RKO (cell line): ENCODE measurements at regions not wholly inside any gene's neighbourhood (a gene's known extent, or its start where the extent isn't known, plus 50 kb on each side); places are given as distances from the start of the nearest gene placed in this dataset.
"Not testable (repeated sequence)": the region's sequence is repeated elsewhere in the genome, so short reads cannot be mapped to it uniquely, and the experiment has no call there.

Source experiments
- DNase-seq: peaks from one replicate; pipeline ENCODE4 v3.0.0-alpha.2; 2016; ENCODE audit warnings: low spot score

DNA sequence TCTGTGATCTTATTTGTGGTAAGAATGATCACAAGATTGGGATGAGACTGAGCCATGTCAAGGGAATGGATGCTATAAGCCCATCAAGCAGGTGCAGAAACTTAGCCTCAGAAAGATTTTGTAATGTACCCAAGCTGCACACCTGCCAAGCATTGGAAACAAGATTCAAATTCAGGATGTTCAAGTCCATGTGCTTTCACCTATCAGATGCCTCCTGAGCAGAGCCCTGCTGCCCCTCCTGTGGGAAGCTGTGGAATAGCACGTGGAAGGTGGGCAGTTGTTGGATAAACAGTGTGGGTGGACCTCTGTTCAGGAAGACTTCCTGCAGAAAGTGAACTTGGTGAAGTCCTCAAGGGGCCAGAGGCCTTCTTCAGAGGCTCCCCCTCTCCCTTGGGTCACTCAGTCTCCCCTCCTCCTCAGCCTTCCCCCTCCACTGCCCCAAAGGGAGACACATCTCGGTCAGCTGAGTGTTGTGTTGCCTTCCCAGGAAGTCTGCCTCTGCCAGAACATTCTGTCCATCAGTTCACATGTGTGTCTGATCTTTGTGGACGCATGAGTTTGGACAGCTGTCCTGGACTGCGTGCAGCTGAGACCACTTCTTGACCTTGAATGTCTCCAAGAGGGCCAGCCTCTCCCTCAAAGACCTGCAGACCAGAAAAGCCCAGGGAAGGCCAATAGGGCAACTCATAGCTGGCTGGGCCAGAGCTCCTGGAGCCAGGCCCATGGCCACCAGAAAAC lies 186.1 kb downstream of the INHBB start:
- no peak for DNase-seq

DNA sequence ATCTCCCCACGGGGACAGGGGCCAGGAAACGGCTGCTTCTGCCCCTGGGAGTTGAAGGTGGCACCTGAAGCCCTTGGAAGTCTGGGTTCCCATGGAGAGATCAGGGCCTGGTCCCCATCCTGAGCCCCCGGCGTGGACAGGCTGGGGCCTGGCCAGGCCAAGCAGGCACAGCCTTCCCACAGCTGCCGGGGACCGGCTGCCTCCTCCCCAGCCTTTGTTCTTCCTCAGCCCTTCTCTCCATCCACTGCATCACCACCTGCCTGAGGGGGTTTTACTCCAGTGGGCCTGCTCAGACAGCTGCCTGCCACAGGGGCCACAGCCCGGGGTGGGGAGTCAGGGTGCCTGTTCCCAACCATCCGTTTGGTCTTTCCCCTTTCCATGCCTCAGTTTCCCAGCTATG lies 187.7 kb downstream of the INHBB start:
- DNase-seq = no peak

DNA sequence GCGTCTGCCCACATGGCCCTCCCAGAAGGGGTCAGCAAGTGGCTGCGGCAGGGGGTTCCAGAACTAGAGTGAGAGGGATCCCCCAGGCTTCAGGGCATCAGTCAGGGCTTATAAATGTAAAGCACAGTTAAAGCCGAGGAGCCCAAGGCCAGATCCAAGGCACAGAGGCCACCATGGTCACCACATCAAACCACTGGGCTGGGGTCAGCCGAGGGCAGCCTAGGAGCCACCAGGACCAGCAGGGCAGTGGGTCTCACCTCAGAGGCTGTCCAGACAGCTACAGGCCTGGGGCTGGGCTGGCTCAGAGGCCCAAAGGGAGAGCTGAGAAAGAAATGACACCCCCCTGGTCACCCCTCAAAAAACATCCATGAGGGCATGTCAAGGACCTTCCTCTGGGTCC lies 188.5 kb downstream of the INHBB start:
- no peak for DNase-seq

DNA sequence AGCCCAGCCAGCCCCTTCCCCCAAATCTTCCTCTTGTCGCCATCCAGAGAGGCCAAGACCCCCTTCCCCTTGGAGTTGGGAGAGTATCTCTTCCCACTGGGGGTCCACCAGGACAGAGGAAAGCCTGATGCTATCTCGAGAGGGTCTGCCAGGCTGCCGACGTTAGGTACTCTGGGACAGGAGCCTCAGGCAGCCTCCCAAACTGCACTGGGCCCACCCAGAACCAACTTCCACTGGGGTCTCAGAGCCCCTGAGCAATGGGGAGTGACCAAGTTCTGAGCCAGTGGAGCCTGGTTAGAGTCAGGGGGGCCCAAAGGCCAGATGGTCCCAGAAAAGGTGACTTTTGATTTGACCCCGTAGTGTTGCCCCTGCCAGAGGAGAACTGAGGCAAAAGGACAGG lies 189.1 kb downstream of the INHBB start:
- no peak for DNase-seq

DNA sequence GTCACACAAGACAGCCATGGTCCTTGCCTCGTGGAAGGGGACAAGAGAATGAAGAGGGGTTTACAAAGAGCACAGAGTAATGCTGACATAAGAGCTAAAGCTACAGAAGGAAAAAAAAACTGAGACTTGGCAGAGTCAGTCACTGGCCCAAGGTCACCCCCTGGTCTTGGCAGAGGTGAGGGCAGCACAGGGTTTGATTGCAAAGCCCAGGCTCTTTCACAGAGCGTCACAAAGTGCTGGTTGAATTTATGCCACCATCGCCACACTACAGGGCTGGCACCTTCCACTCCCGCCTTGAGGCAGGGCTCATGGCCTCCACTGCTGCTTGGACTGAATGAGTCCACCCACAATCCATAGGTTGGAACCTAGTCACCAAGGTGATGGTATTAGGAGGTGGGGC lies 190.2 kb downstream of the INHBB start:
- no peak for DNase-seq

DNA sequence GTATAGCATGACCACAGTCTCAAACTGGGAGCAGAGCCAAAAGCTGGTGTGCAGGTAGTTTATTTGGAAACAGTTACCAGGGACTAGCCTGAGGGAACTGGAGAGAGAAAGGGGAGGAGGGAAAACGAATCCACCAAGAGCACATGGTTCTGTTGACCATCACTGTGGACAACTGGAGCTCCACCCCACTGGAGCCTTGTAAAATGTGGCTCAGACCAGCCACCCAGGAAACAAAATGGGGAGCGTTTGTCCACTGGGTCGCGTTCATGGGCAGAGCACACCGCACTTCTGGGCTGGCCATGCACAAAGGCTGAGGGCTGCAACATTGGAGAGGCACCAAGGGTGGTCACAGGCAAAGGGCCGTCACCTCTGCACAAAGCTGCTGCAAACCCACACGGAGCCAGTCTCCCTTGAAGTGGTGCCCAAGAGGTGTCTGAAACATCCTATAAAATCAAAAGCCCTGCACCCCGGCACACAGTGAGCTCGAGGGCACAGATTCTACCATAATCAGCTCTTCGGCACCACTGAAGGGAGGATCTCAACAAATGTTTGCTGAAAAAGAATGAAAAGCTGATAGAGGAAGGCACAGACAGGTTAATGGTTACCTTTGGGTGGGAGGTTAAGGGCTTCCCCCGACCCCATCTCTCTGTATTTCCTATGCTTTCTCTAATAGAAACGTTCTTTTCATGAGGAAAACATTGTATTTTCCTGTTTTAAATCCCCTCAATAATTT lies 192.9 kb downstream of the INHBB start:
- DNase-seq = no peak

DNA sequence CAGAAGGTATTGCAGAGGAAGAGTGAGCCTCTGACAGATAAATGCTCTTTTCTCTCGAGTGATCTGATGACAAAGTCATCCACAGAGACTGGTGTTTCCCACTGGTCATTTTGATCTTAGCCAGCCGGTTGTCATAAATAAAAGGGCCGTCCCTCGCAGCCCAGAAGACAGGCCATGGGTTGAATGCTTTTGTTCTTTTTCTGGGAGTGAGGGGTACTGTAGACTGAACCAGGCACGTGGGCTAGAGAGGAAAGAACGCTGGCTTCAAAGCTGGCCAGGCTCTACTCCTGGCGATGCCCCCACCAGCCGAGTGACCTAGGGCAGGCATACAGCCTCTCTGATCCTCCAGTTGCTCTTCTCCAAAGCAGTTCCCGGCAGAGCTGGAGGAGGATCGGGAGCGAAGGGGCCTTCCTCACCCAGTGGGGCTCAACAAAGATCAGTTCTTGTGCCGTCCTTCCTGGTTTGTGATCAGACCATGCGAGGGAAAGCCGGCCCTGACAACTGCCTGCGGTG lies 193.5 kb downstream of the INHBB start:
- DNase-seq = no peak

DNA sequence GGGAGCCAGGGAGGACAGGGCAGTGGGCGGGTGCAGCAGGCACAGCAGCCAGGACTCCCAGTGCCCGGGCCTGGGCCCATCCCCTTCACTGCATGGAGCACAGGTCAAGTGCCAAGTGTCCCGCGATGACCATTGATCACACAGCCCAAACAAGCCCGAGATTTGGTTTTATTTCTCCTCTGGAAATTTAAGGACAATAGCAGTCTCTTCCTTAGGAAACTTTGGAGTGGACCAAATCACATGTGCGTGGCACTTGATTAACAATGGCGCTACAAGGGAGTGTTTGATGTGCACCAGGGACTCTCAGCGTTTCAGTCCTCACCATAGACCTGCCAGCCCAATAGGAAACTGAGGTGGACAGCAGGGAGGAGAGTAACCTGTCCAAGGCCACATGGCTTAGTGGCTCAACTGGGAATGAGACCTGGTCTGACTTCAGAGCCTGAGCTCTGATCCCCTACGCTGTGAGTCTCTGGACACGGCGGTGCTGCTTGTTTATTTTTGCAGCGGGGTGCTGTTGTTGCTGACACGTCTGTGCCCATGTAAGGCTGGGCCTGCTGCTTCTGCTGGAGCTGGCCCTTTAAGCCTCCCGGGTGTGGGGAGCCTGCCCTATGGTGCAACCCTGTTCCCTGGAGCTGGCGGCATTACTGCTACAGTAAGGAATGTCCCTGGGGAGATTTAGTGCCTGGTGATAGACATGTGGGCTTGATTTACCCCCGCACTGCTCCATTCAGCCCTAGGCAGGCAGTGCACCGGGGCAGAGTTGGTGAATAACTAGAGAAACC lies 194.2 kb downstream of the INHBB start:
- no peak for DNase-seq

DNA sequence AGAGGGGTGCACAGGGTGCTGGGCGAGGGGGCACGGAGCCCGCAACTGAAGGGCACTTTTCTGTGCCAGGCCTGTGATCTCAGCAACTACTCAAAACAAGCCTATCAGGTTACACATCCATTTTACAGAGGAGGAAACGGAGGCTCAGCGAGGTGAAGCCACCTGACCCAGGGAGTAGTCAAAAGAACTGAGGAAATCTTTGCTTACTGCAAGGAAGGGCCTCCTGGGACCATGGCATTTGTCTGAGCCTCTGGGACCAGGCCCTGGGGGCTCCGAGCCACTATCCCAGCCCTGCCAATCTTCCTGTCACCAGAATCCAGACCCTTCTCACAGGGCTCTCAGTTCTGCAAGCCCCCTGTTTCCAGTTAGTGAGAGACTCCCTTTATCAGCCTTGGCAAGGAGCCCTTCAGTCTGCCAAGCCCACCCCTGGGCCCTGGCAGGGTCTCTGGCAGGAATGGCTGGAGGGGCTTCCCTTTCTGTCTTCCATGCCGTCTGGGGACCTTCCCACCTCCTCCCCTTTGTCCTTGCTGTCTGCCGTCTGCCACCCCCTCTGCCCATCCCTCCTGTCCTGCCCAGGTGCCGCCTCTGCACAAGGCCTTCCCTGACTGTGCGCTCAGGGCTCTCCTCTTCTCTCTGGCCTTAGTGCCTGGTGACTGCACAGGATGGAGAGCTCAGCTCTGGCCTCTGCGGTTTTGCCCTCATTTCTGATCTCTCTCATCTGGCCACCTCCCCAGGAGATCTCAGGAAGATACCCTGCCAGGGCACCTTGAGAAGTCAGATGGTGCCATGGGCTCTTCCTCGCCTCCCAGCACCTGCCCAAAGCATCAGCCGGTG lies 194.7 kb upstream of the GLI2 start:
- DNase-seq = no peak

DNA sequence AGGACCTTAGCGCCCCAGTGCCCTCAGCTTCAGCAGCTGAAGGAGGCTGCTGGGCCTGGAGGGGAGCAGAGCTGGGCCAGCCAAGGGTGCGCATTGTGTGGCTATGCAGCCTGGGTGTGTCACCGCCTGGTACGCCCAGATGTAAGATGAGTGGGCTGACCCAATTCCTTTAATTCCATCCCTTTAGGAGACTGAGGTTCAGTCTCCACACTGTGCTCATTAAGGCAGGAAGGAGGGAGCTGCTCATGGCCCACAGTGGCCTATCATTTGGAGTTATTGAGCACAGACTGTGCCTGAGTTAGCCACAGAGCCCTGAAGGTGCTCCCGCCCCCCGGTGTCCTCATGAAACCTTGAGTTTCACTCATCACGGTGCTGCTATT lies 194.1 kb upstream of the GLI2 start:
- DNase-seq = no peak

DNA sequence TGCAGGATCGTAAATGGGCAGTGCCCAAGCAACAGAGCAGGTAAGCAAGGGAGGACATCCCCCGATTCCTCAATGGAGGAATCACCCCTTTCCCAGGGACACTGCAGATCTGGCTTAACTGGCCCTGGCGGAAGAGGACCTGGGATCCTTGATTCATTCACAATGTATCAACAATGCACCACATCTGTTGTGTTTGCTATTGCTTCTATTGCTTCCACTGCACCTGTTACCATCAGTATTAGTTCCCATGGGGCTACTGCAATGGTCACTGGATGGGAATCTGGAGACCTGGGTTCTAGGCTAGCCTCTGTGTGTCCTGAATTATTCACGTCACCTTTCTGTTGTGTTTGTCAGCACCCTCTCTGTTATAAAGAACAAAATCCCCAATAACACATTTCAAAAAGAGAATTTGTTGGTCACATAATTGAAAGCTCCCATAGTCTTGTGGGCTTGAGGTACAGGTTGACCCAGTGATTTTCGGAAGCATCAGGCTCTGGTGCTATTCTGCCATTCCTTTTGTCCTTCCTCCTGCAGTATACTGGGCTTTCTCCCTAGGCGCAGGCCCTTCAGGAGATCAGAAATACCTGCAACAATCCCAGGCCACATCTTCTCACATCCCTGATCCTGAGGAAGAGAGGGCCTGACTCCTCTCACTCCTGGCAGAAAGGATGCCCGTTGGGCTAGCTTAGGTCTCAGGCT lies 193.5 kb upstream of the GLI2 start:
- no peak for DNase-seq

DNA sequence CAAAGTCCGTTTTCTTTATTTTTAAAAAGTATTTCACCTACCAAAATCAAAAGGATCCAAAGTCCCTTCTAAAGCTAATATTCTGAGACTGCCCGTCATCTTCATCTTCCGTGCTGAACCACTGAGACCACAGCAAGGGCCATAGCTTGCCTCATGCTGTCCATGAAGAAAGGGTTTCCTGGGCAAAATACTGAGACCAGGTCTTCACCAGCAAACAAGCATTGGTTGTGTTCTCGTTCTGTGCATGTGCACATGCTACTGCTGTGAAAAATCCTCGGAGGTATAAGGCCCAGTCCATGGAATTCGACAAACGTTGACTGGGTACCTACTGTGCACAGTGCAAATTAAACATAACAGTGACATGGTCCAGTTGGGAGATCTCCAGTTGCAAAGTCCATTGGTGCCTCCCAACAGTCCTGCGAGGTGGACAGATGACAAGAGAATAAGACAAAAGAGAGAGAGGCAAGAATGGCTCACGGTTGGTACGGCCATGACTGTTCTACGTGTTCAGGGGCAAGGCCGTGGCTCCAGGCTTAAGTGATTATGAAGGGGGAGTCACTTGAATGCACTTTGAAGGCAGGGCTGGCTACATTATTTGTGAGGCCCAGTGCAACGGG lies 192.6 kb upstream of the GLI2 start:
- DNase-seq = no peak

DNA sequence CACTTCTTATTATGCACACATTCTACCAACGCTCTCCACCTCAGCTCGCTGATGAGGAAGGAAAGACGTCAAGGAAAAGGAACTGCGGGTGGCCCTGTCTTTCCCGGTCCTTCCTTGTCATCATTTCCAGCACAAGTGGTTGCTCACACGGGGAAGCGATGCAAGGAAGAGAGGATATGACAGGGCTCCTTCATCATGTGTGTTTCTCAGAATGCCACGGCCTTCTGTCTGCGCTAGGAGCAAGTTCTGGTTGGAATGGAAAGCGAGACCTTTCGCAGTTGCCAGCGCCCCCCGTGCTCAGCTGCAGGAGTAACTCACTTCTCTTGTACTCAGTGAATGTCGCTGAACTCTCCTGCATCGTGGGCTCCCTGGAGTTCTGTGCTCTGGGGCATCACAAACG lies 191.8 kb upstream of the GLI2 start:
- no peak for DNase-seq

DNA sequence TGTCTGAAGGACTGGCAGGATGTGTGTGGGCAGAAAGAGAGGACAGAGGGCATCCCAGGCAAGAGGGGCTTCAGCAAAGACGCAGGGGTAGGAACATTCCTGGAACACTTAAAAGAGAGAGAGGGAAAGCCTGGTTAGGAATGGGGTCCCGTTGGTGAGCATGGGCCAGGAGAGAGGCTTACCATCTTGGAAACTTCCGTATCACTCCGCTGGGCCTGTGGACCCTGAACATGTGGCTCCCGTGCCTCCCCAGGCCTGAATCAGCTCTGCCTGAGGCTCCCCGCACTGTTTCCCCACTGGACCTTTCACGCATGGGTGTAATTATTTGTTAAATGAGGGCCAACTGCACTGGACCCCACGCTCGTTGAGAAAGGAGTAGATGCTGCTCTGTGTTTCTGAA lies 191.1 kb upstream of the GLI2 start:
- no peak for DNase-seq

DNA sequence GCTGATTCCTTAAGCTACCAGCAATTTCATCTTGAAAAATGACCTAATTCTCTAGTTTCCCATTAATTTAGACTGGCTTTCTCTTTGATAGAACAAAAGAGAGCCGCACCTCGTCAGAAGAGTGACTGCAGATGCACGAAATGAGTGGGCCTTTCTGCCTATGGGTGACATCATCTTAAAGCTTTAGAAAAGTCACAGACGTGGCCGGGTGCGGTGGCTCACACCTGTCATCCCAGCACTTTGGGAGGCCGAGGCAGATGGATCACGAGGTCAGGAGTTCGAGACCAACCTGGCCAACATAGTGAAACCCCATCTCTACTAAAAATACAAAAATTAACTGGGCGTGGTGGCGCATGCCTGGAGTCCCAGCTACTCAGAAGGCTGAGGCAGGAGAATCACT lies 190.7 kb upstream of the GLI2 start:
- DNase-seq = not testable (repeated sequence)

DNA sequence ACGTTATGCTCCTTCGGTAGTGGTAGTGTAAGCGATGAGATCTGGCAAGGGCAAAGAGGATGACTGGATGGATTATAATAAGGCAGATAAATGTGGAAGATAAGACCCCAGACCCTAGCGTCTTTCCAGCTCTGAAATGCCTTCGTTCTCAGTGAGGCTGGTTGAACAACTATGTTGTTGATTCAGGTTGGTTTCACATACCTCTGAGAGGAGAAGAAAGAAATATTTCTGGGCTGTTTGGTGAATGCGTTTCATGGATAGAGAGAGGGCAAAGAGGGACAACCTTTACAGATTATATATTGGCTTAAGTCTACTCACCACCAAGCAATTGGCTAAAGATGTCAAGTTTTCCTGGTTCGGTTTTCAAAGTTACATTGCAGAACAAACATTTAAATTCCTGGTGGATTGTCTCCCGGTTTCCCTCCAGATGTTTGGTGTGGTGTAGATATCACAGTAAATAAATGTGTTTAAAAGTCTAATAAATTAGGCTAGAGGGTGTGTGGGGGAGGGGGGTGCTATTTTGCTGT lies 190.1 kb upstream of the GLI2 start:
- DNase-seq = no peak

DNA sequence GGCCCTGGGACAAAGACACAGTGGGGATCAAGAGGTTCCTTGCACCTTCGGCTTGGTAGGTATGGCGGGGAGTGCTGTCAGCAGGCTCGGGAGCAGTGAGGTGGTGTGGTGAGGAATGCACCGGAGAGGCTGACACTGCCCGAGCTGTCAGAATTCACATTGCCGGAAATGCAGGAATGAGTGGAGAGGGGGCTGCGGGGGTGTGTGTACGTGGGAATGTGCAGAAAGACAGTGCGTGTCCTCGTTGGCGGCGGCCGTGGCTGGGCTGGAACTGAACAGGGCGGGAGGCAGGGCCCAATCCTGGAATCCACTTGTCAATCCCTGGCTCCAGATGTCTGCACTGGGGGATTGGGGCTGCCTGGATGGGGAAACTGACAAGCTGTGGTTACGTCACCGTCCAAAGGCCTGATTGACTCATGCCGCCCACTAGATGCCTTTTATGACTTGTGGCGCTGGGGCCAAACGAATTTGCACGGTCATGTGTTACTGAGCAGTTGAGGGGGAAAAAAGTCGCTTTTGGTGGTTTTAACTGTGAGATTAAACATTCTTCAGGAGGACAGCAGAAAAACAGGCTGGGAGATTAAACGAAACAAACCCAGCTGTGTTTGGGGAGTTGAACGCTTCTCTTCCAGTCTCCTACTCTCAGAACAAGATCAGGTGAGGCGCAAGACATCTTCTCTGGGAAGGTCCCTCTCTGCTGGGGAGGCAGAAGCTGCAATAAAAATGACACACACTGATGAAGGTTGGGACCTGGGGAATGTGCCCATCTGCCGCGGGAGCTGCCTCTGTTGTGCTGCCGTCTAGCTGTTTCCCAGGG lies 189.4 kb upstream of the GLI2 start:
- peak; percentile 87 for DNase-seq

DNA sequence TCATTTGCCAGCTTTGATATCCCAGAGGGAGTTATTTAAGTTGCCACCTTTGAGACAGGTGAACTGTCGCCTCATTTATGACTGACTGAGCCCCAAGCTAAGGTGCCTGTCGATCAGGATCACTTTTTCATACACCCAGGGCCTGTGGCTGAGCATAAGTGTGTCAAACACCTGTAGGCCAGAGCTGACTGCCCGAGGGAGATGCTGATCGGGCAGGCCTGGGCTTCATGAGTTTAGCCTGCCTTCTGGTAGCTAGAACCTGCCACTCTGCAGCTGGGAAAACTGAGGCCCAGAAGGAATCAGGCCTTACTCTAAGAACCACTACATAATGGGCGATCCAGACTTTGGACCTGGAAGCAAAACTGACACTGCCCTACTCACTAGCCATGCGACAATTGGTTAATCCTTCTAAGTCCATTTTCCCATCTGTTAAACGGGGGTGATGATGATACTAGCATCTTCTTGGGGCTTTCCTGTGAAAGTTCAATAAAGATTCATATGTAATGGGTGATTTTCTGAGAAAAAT lies 188.7 kb upstream of the GLI2 start:
- no peak for DNase-seq

DNA sequence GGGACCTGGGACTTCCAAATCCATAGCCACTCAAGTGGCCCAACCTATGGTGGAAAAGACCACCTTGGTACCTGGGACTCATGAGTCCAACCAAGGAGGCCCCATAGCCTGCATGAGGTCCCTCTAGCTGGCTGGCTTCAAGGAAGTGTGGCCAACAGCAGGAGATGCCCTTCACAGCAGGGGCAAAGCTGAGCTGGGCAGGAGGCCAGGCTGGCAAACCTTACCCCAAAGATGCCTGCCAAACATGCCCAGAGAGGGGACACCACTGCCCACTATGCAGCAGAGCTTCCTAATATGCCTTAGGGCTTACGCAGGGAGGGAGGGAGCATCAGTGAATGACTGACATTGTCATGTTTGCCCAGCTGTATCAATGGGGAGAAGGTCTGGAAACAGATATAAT lies 188.0 kb upstream of the GLI2 start:
- no peak for DNase-seq
